Activated CD4-positive, alpha-beta T cell treated with anti-CD3 and anti-CD28 coated beads, Interleukin-2, amount 10 ng/mL, durations not matched to agents 24 days and 14 days (primary cell): ENCODE measurements at regions not wholly inside any gene's neighbourhood (a gene's known extent, or its start where the extent isn't known, plus 50 kb on each side); places are given as distances from the start of the nearest gene placed in this dataset.
A peak's percentile ranks its signal among the peaks of the same experiment; 100 is the strongest.

Source experiments
- DNase-seq: peaks from one replicate; pipeline ENCODE4 v3.0.0; 2022
- H3K27ac Mint-ChIP-seq: one replicate; pipeline ENCODE4 v1.8.0; 2022; ENCODE audit warnings: mild to moderate bottlenecking, mixed read lengths
- H3K27me3 Mint-ChIP-seq: one replicate; pipeline ENCODE4 v1.8.0; 2022; ENCODE audit warnings: mixed read lengths
- H3K36me3 Mint-ChIP-seq: one replicate; pipeline ENCODE4 v1.8.0; 2022; ENCODE audit warnings: low read depth, mild to moderate bottlenecking, mixed read lengths
- H3K4me1 Mint-ChIP-seq: one replicate; pipeline ENCODE4 v1.8.0; 2021; ENCODE audit warnings: mixed read lengths
- H3K4me3 Mint-ChIP-seq: one replicate; pipeline ENCODE4 v1.8.0; 2022; ENCODE audit warnings: mild to moderate bottlenecking, moderate library complexity, mixed read lengths
- H3K9me3 Mint-ChIP-seq: one replicate; pipeline ENCODE4 v1.8.0; 2021; ENCODE audit warnings: mixed read lengths
- intact Hi-C: fragments of 100-400 bp; cut with micrococcal nuclease; formaldehyde crosslinking; loops from one replicate; pipeline ENCODE4 v1.15.1; 2023

DNA sequence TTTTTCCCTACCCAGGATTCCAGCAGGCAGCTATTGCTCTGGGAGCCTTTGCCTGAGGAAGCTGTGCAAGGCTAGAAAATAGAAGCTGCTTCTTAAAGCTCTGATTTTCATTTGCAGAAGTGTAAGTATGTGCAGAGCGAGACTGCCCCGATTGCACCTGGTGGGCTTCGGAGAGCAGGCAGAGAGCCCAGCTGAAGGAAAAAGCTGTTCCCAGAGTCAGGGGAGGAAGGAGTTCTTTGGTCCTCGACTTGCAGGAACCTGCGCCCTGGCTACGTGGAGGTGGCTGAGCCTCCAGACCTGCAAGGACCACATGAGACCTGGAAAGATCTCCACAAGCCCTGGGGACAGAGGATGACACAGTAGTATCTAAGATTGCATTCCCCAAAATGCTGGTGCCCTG lies 235.0 kb upstream of the ARGLU1 start:
- no peak for DNase-seq
- H3K9me3 Mint-ChIP-seq = no peaks in the 10 kb centered on the region
- intact Hi-C loops = no loop called here
- no peaks in the 10 kb centered on the region for H3K4me1 Mint-ChIP-seq
- H3K27ac Mint-ChIP-seq = no peak overlapping the region
- no peaks in the 10 kb centered on the region for H3K27me3 Mint-ChIP-seq
- no peaks in the 10 kb centered on the region for H3K36me3 Mint-ChIP-seq
- H3K4me3 Mint-ChIP-seq = no peak overlapping the region

DNA sequence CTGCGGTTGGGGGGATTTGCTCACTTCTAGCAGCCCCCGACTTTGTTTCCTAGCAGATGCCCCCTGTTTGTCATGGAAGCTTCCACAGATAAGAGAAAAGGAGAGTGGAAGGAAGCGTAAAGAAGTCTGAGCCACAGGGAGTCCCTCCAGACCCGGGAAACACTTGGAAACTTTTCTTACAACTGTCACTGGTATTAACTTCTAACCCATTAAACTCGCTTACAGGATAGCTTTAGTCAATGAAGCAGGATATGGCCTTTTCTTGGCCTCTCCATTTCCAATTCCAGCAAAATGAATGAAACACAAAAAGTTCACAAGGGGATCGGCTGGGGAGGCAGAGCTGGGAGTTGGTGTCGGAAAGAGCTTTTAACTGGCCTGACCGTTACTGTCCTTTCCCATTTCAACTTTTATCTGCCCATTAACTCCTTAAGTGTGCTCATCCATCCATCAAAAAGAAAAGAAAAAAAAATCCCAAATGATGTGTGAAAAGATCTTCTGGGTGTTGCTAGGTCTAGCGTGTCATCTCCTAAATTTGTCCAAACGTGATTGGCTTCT lies 231.9 kb upstream of the ARGLU1 start:
- no peak overlapping the region for H3K4me3 Mint-ChIP-seq
- intact Hi-C loops = no loop called here
- peaks cover 3% of the 10 kb centered on the region for H3K27me3 Mint-ChIP-seq
- H3K4me1 Mint-ChIP-seq = no peaks in the 10 kb centered on the region
- no peak for DNase-seq
- H3K9me3 Mint-ChIP-seq = no peaks in the 10 kb centered on the region
- no peak overlapping the region for H3K27ac Mint-ChIP-seq
- no peaks in the 10 kb centered on the region for H3K36me3 Mint-ChIP-seq

DNA sequence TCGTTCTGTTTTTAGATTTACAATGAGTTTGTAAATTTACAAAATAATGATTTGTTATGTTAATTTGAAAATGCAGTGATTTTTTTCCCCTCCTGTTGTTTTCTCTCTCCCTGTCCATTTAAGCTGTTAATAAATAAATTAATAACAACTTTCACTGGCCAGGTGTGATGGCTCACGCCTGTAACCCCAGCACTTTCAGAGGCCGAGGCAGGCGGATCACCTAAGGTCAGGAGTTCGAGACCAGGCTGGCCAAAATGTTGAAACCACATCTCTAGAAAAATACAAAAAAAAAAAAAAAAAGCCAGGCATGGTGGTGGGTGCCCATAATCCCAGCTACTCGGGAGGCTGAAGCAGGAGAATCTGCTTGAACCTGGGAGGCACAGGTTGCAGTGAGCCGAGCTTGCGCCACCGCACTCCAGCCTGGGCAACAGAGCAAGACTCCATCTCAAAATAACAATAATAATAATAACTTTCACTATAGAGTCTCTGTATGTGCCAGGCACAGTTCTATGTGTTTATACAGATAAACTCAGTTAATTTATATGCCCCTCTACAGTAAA lies 229.2 kb upstream of the ARGLU1 start:
- intact Hi-C loops = no loop called here
- Mint-ChIP-seq H3K27ac (no peak overlapping the region), H3K27me3 (peaks cover 3% of the 10 kb centered on the region), H3K4me1 (no peaks in the 10 kb centered on the region), H3K9me3 (no peaks in the 10 kb centered on the region), H3K4me3 (no peak overlapping the region), H3K36me3 (no peaks in the 10 kb centered on the region)
- no peak for DNase-seq

DNA sequence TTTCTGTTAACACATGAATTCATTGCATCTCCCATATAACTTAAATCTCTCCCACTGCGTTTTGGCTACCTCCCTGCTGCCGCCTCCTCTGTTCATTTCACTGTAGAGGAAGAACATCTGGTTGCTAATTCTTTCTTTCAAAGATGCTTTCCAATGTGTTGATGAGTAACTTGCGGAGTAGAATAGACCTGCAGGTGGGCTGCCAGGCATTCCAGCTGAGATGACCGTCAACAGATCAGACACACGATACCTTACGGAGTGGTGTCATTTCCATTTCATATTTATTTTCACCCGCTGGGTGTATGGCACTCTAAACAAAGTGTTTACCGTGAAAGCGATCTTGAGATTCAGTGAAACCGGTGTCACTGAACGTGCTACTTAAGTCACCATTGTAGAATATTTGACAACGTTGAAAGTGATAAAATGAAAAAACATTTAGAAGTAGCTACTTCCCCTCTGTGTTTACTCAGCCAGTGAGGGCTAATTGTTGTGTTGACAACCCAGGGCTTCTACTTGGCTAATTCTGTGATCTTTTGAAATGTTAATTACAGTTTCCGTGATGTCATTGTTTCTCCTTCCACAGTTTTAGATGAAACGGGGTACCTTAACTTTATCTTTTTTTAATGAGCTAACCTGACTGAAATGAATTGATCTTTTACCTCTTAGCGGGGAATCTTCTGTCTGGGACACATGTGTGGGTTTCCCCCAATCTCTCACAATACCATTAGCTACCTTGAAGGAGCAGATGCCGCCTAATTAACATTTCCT lies 228.5 kb upstream of the ARGLU1 start:
- peak overlapping the region; percentile 59 for H3K4me3 Mint-ChIP-seq
- H3K36me3 Mint-ChIP-seq = no peaks in the 10 kb centered on the region
- H3K4me1 Mint-ChIP-seq = no peaks in the 10 kb centered on the region
- no peak for DNase-seq
- H3K27me3 Mint-ChIP-seq = peaks cover 3% of the 10 kb centered on the region
- intact Hi-C loops = no loop called here
- no peak overlapping the region for H3K27ac Mint-ChIP-seq
- no peaks in the 10 kb centered on the region for H3K9me3 Mint-ChIP-seq

DNA sequence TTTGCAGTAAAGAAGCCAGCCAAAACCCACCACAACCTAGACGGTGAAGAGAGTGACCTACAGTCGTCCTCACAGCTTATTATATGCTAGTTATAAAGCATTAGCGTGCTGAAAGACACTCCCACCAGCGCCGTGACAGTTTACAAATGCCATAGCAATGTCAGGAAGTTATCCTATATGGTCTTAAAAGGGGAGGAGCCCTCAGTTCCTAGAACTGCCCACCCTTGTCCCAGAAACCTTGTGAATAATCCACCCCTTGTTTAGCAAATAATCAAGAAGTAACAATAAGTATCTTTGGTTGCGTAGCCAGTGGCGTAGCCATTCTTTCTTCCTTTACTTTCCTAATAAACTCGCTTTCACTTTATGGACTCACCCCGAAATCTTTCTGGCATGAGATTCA lies 227.9 kb upstream of the ARGLU1 start:
- intact Hi-C loops = no loop called here
- H3K9me3 Mint-ChIP-seq = no peaks in the 10 kb centered on the region
- H3K27ac Mint-ChIP-seq = no peak overlapping the region
- H3K4me1 Mint-ChIP-seq = no peaks in the 10 kb centered on the region
- DNase-seq = no peak
- no peaks in the 10 kb centered on the region for H3K36me3 Mint-ChIP-seq
- peaks cover 3% of the 10 kb centered on the region for H3K27me3 Mint-ChIP-seq
- H3K4me3 Mint-ChIP-seq = peak overlapping the region; percentile 59

DNA sequence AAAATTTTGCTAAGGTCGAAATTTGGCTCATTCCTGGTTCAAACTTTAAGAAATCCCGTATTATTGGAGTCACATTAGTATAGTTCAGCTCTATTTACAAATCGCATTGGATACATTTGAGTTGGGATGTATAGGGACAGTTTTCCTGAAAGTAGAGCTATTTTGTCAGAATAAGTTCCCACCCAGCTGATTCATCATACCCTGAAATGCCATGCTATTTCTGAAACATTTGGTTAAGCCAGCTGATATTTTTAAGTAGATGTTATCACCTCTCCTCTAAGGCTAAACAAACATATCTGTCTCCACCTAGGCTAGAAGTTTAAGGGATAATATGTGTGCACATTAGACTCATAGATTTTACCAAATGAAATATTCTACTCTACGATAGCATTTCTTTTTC lies 226.2 kb upstream of the ARGLU1 start:
- intact Hi-C loops = no loop called here
- Mint-ChIP-seq H3K4me3 (no peak overlapping the region), H3K9me3 (no peaks in the 10 kb centered on the region), H3K4me1 (no peaks in the 10 kb centered on the region), H3K36me3 (no peaks in the 10 kb centered on the region), H3K27ac (no peak overlapping the region), H3K27me3 (peaks cover 3% of the 10 kb centered on the region)
- DNase-seq = no peak

DNA sequence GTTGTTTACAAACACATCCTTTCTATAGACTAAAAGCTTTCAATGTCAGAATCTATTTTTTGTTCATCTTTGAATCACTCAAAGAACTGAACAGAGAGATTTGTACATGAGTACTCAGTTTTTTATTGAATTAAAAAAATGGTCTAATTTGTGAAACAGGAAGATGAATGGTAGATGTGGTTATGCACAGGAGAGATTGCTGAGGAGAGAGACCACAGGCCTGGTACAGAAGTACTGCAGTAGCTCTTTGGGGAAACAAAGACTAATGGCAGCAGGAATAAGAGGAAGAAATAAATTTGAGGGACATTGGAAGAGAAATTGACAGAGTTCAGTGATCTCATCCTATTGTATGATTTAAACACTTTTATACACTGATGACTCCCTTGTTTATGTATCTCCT lies 222.0 kb upstream of the ARGLU1 start:
- Mint-ChIP-seq H3K36me3 (no peaks in the 10 kb centered on the region), H3K27me3 (no peaks in the 10 kb centered on the region), H3K4me1 (no peaks in the 10 kb centered on the region), H3K9me3 (no peaks in the 10 kb centered on the region), H3K27ac (no peak overlapping the region), H3K4me3 (no peak overlapping the region)
- no peak for DNase-seq
- intact Hi-C loops = no loop called here

DNA sequence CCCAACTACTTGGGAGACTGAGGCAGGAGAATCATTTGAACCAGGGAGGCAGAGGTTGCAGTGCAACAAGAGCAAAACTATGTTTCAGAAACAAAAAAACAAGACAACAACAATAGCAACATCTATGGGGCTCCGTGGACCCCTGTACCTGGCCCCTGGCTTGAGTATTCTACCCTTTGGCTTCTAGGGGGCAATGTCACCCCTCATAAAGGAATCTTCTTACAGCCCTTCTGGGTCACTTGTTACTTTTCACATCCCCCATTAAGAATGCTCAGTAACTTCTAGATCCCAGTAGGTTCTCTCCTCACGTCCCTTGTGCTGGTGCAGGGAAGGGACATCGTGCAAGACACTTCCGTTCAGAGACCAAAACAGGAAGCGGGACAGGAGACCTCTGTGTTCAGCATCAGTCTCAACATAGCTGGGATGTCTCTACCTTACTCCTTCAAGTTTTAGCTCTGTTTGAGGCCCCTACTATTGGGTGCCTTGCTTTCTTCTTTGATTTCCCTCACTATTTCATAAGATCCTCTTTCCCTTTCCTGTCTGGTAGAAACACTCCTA lies 218.1 kb upstream of the ARGLU1 start:
- H3K4me1 Mint-ChIP-seq = no peaks in the 10 kb centered on the region
- H3K27ac Mint-ChIP-seq = no peak overlapping the region
- no peaks in the 10 kb centered on the region for H3K9me3 Mint-ChIP-seq
- H3K4me3 Mint-ChIP-seq = no peak overlapping the region
- H3K36me3 Mint-ChIP-seq = no peaks in the 10 kb centered on the region
- H3K27me3 Mint-ChIP-seq = no peaks in the 10 kb centered on the region
- intact Hi-C loops = no loop called here
- no peak for DNase-seq

DNA sequence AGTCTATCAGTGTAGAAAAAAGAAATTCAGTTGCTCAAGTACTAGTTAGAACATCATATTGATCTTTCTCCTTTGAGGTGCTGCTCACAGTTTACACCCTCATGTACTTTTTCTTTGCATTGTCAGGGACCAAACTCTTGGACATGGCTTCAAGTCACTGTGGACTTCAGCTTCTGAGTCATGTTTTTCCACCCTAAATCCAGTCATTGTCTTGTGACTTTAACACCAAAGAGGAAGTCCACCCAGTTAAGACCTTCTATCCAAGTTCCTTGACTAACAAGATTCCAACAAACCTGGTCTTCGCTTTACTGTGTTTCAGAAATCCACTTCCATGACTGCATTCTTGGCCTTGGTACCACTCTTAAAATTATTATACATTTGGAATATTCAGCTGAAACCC lies 206.7 kb upstream of the ARGLU1 start:
- no peaks in the 10 kb centered on the region for H3K4me1 Mint-ChIP-seq
- no peak for DNase-seq
- intact Hi-C loops = no loop called here
- H3K36me3 Mint-ChIP-seq = no peaks in the 10 kb centered on the region
- H3K27me3 Mint-ChIP-seq = no peaks in the 10 kb centered on the region
- H3K9me3 Mint-ChIP-seq = no peaks in the 10 kb centered on the region
- H3K27ac Mint-ChIP-seq = no peak overlapping the region
- H3K4me3 Mint-ChIP-seq = no peak overlapping the region

DNA sequence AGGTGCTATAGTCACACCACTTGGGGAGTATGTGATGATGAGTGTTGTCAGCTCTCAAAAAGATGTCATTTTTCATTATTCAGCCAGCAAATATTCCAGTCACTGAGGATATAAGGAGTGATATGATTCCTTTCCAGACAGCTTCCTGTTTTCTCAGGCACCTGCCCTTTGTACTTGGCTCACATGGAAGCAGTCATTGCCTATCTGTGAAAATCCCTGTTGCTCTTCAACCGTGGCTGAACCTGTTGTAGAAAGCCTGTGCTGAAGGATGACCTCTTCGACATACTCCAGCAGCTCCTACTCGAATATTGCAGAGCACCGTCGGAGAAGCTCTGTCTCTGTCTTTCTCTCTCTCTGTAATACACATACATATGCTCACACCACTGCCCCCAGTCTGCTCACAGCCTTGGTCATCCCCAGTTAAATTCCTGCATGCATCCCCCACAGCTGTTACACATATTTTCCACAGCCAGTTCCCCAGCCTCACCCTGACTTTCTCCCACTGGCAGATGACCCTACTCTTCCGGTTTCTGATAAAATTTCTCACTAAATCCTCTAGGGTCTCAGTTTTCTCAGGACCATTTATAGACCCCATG lies 204.2 kb upstream of the ARGLU1 start:
- H3K27me3 Mint-ChIP-seq = no peaks in the 10 kb centered on the region
- intact Hi-C loops = no loop called here
- H3K36me3 Mint-ChIP-seq = no peaks in the 10 kb centered on the region
- H3K4me3 Mint-ChIP-seq = no peak overlapping the region
- no peaks in the 10 kb centered on the region for H3K9me3 Mint-ChIP-seq
- no peak for DNase-seq
- H3K4me1 Mint-ChIP-seq = no peaks in the 10 kb centered on the region
- no peak overlapping the region for H3K27ac Mint-ChIP-seq

DNA sequence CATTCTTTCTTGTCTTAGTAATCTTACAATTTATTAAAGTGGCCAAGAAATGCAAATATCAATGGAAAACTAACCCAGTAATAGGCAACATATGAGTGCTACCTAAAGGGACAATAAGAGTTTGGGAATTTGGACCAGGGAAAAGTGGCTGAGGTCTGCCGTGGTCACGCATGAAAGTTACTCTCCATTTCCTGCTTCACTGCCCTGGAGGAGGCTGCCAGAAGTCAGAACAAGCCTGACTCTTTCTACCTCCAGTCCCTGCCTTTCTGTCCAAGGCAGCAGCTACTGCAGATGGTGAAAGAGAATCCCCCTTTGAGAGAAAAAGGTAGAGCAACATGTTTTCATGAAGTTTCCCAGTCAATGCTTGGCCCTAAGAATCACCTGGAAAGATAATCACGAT lies 201.1 kb upstream of the ARGLU1 start:
- no peaks in the 10 kb centered on the region for H3K36me3 Mint-ChIP-seq
- no peaks in the 10 kb centered on the region for H3K27me3 Mint-ChIP-seq
- H3K9me3 Mint-ChIP-seq = no peaks in the 10 kb centered on the region
- DNase-seq = no peak
- H3K4me3 Mint-ChIP-seq = no peak overlapping the region
- intact Hi-C loops = no loop called here
- H3K27ac Mint-ChIP-seq = no peak overlapping the region
- no peaks in the 10 kb centered on the region for H3K4me1 Mint-ChIP-seq

DNA sequence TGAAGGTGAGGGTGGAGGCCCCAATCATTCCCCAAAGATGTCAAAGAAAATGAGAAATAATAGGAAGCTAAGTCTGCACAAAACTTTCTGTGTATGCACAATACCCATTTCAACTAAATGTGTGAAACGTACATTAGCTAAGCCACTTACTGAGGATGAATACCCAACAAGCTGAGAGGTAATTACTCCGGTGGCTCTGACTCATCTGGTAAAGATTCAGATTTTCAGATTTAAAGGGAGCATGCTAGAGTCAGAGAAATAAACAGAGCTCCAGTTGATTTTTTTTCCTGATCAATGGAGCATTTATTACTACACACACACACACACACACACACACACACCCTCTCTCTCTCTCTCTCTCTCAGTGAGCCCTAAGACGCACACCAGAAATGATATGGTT lies 194.8 kb upstream of the ARGLU1 start:
- Mint-ChIP-seq H3K36me3 (no peaks in the 10 kb centered on the region), H3K27me3 (no peaks in the 10 kb centered on the region), H3K4me3 (no peak overlapping the region), H3K4me1 (no peaks in the 10 kb centered on the region), H3K9me3 (no peaks in the 10 kb centered on the region), H3K27ac (no peak overlapping the region)
- intact Hi-C loops = no loop called here
- DNase-seq = no peak

DNA sequence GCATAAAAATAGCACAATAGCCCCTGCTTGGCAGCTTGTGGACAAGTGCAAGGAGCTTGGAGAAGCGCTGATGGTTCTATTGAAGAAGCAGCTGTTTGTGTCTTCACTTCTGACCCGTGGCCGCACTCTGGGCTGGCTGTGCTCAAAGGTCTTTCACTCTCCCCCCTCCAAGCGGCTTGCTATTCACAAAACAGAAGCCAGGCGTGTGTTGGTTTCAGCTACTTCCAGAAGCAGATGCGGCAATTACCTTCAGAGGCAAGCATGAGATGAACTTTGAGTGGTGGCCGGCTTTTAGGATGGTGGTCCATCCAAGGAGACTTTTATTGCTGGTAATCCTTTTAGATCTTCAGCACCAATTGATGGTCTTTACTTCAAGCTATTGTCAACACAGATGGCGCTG lies 188.5 kb upstream of the ARGLU1 start:
- H3K4me1 Mint-ChIP-seq = no peaks in the 10 kb centered on the region
- intact Hi-C loops = no loop called here
- no peaks in the 10 kb centered on the region for H3K36me3 Mint-ChIP-seq
- H3K27me3 Mint-ChIP-seq = peaks cover 3% of the 10 kb centered on the region
- no peak overlapping the region for H3K27ac Mint-ChIP-seq
- no peak overlapping the region for H3K4me3 Mint-ChIP-seq
- DNase-seq = no peak
- H3K9me3 Mint-ChIP-seq = no peaks in the 10 kb centered on the region

DNA sequence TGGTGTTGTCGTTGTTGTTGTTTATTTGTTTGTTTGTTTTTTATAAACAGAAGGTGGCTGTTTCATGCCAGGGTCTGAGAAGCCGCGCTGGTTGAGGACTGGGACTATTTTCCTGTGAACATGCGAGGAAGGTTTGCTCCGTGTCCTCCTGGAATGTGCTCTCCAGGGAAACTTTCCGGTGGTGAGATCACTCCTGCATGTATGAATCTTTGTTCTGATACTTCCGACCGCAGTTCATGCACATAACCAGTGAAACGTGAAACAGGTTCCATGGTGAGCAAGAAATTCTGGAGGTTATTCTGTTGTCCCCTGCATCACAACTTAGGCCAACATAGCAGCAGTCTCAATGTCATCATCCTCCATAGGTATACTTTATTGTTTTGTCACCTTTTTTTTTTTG lies 187.6 kb upstream of the ARGLU1 start:
- Mint-ChIP-seq H3K27ac (no peak overlapping the region), H3K27me3 (peaks cover 3% of the 10 kb centered on the region), H3K36me3 (no peaks in the 10 kb centered on the region), H3K9me3 (no peaks in the 10 kb centered on the region), H3K4me3 (no peak overlapping the region), H3K4me1 (no peaks in the 10 kb centered on the region)
- DNase-seq = no peak
- intact Hi-C loops = no loop called here
